HG03108 (cell line): ENCODE measurements at regions not wholly inside any gene's neighbourhood (a gene's known extent, or its start where the extent isn't known, plus 50 kb on each side); places are given as distances from the start of the nearest gene placed in this dataset.
"Not testable (repeated sequence)": the region's sequence is repeated elsewhere in the genome, so short reads cannot be mapped to it uniquely, and the experiment has no call there.

Experiments used
- ATAC-seq: cut with Tn5 transposase; IDR thresholded peaks from one replicate; pipeline ENCODE4 v1.9.1; 2021; ENCODE audit warnings: moderate library complexity; ENCODE audit not compliant: unreplicated experiment

DNA sequence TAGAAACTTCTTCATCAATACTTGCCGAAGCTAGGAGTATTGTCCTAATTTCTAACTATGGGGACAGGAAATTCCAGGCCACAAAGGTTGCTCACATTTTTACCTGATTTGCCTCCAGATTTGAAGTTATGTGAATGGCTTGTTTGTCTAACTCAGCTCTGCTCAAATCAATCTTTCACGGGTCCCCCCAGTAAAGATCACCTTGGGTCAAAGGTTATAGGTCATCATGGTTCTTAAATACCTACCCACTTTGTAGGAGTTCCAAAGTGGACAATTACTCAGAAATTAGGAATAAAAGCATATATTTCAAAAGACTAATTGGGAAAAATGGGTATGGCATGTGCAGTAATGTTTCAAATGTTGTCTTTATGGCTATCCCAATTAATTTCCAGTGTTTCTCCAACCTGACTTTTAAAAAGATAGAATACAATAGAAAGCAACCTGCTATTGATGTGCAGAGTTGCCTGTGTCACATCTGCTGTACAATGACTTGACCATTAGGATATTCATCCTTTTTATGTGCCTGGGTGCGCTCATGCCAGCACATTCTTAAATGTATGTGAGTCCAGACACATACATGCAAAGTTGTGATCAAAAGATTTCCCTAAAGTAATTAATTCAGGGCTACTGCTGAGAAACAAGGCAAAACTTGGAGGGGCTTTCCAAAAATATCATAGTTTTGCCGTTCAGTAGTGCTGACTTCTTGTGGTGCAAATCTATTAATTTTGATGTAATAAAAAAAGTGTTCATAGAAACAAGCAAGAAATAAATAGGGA, 126.1 kb downstream of the MYCN start:
- no peak for ATAC-seq

DNA sequence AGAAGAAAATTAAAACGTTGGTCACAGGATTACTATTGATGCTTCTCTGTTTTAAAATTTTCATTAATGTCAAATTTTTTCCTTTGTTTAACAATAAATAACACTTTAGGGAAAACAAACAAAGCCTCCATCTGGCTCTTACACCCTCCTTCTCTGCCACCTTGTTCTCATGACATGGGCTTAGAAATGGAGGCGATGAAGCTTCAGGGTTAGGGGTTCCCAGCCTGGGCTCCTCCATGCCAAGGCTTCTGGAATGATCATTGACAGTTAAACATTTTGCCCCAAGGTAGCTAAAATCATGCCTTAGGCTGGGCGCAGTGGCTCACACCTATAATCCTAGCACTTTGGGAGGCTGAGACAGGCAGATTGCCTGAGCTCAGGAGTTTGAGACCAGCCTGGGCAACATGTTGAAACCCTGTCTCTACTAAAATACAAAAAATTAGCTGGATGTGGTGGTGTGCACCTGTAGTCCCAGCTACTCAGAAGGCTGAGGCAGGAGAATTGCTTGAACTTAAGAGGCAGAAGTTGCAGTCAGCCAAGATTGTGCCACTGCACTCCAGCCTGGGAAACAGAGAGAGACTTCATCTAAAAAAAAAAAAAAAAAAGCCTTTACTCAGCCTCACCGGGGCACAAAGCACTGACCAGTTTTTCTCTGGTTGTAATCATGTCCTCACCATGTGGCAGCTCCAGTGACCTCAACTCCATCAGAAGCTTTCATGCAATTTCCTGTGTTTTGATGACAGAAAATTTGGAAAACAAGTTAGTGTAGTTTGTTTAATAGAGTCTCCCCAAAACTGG, 125.1 kb downstream of the MYCN start:
- ATAC-seq: not testable (repeated sequence)

DNA sequence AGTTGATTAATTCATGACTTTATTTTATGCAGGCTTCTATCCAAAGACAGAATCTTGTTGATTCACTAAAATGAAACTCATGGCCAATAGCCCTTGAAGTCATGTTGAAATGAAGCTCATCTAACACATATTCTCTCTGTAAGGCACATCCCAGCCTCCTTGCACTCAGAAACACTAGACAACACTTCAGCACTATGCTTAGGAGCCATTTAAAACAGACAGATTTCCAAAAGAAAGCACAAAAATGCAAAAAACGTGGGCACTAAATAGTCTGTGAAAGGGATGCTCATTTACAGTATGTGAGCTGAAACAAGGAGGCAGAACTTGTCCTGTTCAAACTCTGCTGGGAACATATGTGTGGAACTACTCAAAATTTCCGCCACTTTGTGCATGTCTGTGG, 124.4 kb downstream of the MYCN start:
- ATAC-seq: no peak

GRCh38 chr2:16063955-16064633, 123.7 kb downstream of the MYCN start:
- no peak for ATAC-seq

GRCh38 chr2:16063251-16063850, 123.0 kb downstream of the MYCN start:
- no peak for ATAC-seq

- ATAC-seq: no peak
Observed at GRCh38 chr2:16062471-16063250, 122.3 kb downstream of the MYCN start.

- no peak for ATAC-seq
Observed at GRCh38 chr2:16061441-16062217, 121.3 kb downstream of the MYCN start.

GRCh38 chr2:16060936-16061338, 120.6 kb downstream of the MYCN start:
- ATAC-seq: no peak

- no peak for ATAC-seq
Observed at GRCh38 chr2:16060125-16060935, 120.0 kb downstream of the MYCN start.

- ATAC-seq: no peak
Observed at GRCh38 chr2:16059393-16060016, 119.2 kb downstream of the MYCN start.

GRCh38 chr2:16058747-16059358, 118.5 kb downstream of the MYCN start:
- no peak for ATAC-seq

- ATAC-seq: no peak
Observed at GRCh38 chr2:16058256-16058655, 117.9 kb downstream of the MYCN start.

- no peak for ATAC-seq
Observed at GRCh38 chr2:16057661-16058060, 117.3 kb downstream of the MYCN start.

DNA sequence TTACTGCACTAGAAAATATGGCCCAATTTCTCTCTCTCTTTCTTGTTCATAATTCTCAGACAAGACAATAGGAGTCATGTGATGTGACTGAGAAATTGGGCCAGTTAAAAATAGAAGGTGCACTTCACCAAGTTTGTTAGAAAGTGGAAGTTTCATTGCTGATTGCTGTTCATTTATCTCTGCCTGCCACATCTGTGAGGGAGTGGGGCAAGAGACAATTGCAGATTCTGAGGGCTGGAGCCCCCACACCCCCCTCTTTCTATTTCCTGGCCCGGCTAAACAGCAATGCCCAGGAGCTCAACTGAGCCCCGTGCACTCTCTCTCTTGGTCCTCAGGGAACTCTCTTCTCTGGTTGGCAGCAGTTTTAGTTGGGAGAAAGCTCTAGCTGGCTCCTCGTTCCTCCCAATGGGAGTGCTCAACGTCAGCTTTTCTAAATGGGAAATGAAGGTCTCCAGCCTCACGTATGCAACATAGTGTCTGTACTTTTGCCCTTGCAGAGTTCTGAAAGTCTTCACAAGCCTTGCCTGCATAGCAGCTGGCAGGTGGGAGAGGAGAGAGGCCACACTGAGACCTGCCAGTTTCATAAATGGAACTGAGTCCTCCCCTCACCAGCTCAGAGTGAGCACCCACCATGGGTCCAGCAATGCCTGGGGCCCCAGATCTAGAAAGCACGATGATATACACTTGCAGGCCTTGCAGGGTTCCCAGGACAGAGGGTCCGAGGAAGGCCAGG, 115.7 kb downstream of the MYCN start:
- peak; percentile 81 for ATAC-seq

DNA sequence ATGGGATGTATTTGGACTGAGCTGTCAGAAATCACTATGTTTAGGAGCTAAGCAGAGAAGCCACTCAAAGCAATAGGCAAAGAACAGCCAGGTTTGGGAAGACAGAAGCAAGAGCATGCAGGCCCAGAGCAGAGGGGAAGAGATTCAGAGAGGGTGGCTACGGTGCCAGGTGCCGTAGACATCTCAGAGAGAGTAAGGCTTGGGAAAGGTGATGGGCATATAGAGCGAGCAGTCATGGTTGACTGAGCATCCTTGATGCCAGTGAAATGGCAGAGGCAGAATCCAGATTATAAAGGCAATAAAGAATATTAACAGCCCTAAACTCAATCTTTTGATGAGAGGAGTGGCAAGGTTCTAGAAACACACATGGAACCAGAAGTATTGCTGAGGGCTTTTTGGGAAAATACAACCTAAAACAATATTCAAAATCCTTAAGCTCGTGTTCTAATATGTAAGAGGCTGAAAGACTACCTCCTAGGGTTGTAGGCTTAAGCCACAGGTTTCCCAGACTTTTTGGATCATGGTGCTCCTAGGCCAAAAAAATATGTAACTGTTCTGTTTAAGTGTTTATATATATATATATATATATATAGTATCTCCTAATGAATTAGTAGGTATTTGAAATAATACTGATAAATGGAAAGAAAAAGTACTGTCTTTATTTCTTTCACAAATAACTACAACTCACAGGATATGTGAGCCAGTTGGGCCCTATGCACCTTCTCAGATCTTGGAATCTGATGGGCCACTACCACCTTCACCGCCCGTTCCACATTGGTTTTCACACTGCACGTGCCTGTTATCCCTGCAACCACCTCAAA, 113.3 kb downstream of the MYCN start:
- no peak for ATAC-seq

GRCh38 chr2:16052571-16053052, 112.3 kb downstream of the MYCN start:
- ATAC-seq: not testable (repeated sequence)
